H1 (cell line): ENCODE measurements at regions not wholly inside any gene's neighbourhood (a gene's known extent, or its start where the extent isn't known, plus 50 kb on each side); places are given as distances from the start of the nearest gene placed in this dataset.

ENCODE experiments used
- CTCF ChIA-PET: fragments of 300-600 bp; sonication (Branson Sonifier 250); formaldehyde crosslinking; loops from one replicate; lab custom pipeline; 2021; ENCODE audit not compliant: partially characterized antibody; lab: Charles Lee
- POLR2A ChIA-PET: fragments of 300-600 bp; sonication (Branson Sonifier 250); formaldehyde crosslinking; loops from one replicate; lab custom pipeline; 2021; ENCODE audit warnings: inconsistent platforms; ENCODE audit not compliant: partially characterized antibody; lab: Charles Lee
- DNase-seq, 2 experiments: peaks; one replicate each; pipeline versions ENCODE4 v3.0.0 to v3.0.0-alpha.2; 2010 to 2022; ENCODE audit warnings: low spot score in 2 of 2, low read depth in 1 of 2, mixed read lengths in 1 of 2
- FAIRE-seq: peaks from 2 replicates; lab custom pipeline; 2011; peaks lifted over from hg19 to GRCh38; lab: Jason Lieb, UNC
- H2AFZ ChIP-seq: 2 replicates; pipeline ENCODE4 v1.8.1; 2012; ENCODE audit warnings: low read length, inconsistent platforms
- H2AK5ac ChIP-seq: 2 replicates; pipeline ENCODE4 v1.6.1; 2013; ENCODE audit warnings: low read depth, low read length
- H2BK120ac ChIP-seq: replicated peaks from 2 replicates; pipeline ENCODE3; 2013; ENCODE audit warnings: low read depth, low read length, inconsistent platforms
- H2BK12ac ChIP-seq: 2 replicates; pipeline ENCODE4 v1.6.1; 2013; ENCODE audit warnings: low read depth, low read length
- H2BK15ac ChIP-seq: 2 replicates; pipeline ENCODE4 v1.6.1; 2013; ENCODE audit warnings: low read length
- H2BK20ac ChIP-seq: 2 replicates; pipeline ENCODE4 v1.6.1; 2013; ENCODE audit warnings: low read length
- H2BK5ac ChIP-seq: 2 replicates; pipeline ENCODE4 v1.6.1; 2013; ENCODE audit warnings: low read depth, low read length
- H3K14ac ChIP-seq: 2 replicates; pipeline ENCODE4 v1.6.1; 2013; ENCODE audit warnings: inconsistent platforms; ENCODE audit not compliant: insufficient read length
- H3K18ac ChIP-seq: 2 replicates; pipeline ENCODE4 v1.6.1; 2013; ENCODE audit warnings: low read length; ENCODE audit errors: extremely low read depth
- H3K23ac ChIP-seq: 2 replicates; pipeline ENCODE4 v1.6.1; 2013; ENCODE audit warnings: inconsistent platforms; ENCODE audit not compliant: insufficient read length
- H3K23me2 ChIP-seq: 2 replicates; pipeline ENCODE4 v1.6.1; 2013; ENCODE audit warnings: low read depth, low read length
- H3K27ac ChIP-seq: 2 replicates; pipeline ENCODE4 v1.6.1; 2011; ENCODE audit warnings: low read depth, low read length, inconsistent platforms
- H3K27me3 ChIP-seq, 4 experiments: replicated peaks in 1 of 4; 1 replicate in 1 of 4; 2 replicates in 3 of 4; pipeline versions ENCODE4 v1.6.1 to v1.8.1; 2011 to 2013; ENCODE audit warnings: low read length in 3 of 4, mild to moderate bottlenecking in 3 of 4, inconsistent platforms in 2 of 4, mixed read lengths in 2 of 4, moderate library complexity in 1 of 4; ENCODE audit not compliant: control insufficient read depth in 3 of 4, insufficient read depth in 3 of 4; ENCODE audit errors: extremely low read depth in 1 of 4
- H3K36me3 ChIP-seq, 4 experiments: 2 replicates each; pipeline versions ENCODE4 v1.6.1 to v1.8.1; 2011 to 2013; ENCODE audit warnings: mild to moderate bottlenecking in 4 of 4, low read length in 3 of 4, moderate library complexity in 2 of 4, control low read depth in 1 of 4, inconsistent platforms in 1 of 4; ENCODE audit not compliant: insufficient read depth in 4 of 4, control insufficient read depth in 2 of 4
- H3K4ac ChIP-seq: replicated peaks from 2 replicates; pipeline ENCODE3; 2013; ENCODE audit warnings: low read length, low read depth, mixed read lengths, inconsistent platforms; ENCODE audit not compliant: insufficient read length
- H3K4me1 ChIP-seq, 4 experiments: replicated peaks in 1 of 4; 1 replicate in 1 of 4; 2 replicates in 3 of 4; pipeline versions ENCODE4 v1.6.1 to v1.8.1; 2011 to 2013; ENCODE audit warnings: low read length in 3 of 4, inconsistent platforms in 2 of 4, mixed read lengths in 1 of 4; ENCODE audit not compliant: insufficient read depth in 4 of 4, control insufficient read depth in 3 of 4
- H3K4me2 ChIP-seq, 2 experiments: 2 replicates each; pipeline versions ENCODE4 v1.6.1 to v1.8.1; 2011 to 2013; ENCODE audit warnings: low read depth in 2 of 2, low read length in 2 of 2, control low read depth in 1 of 2, inconsistent platforms in 1 of 2, mild to moderate bottlenecking in 1 of 2; ENCODE audit not compliant: insufficient read depth in 1 of 2
- H3K4me3 ChIP-seq, 4 experiments: fragments of 200-600, 300-600 bp in 1 of 4; sonication (generic), shearing (Covaris generic), sonication (Bioruptor Twin) in 1 of 4; 2 replicates each; pipeline versions ENCODE4 v1.5.1 to v1.8.1; 2011 to 2016; ENCODE audit warnings: low read length in 4 of 4, low read depth in 3 of 4, control low read depth in 2 of 4, inconsistent platforms in 2 of 4, mild to moderate bottlenecking in 2 of 4, mixed read lengths in 1 of 4, moderate library complexity in 1 of 4; ENCODE audit not compliant: insufficient read depth in 2 of 4; ENCODE audit errors: extremely low read depth in 1 of 4
- H3K56ac ChIP-seq: replicated peaks from 2 replicates; pipeline ENCODE3; 2013; ENCODE audit warnings: low read depth, mild to moderate bottlenecking, mixed read lengths, low read length, inconsistent platforms; ENCODE audit not compliant: insufficient read length
- H3K79me1 ChIP-seq: 2 replicates; pipeline ENCODE4 v1.6.1; 2013; ENCODE audit warnings: low read depth, low read length, control low read depth
- H3K79me2 ChIP-seq, 2 experiments: 2 replicates each; pipeline versions ENCODE4 v1.6.1 to v1.8.1; 2012 to 2013; ENCODE audit warnings: low read length in 2 of 2, mild to moderate bottlenecking in 2 of 2, inconsistent platforms in 1 of 2; ENCODE audit not compliant: insufficient read depth in 2 of 2, control insufficient read depth in 1 of 2
- H3K9ac ChIP-seq, 4 experiments: replicated peaks in 1 of 4; 1 replicate in 1 of 4; 2 replicates in 3 of 4; pipeline versions ENCODE4 v1.6.1 to v1.8.1; 2011 to 2013; ENCODE audit warnings: low read depth in 3 of 4, low read length in 3 of 4, control low read depth in 2 of 4, mild to moderate bottlenecking in 2 of 4, moderate library complexity in 2 of 4, inconsistent platforms in 1 of 4; ENCODE audit errors: extremely low read depth in 1 of 4
- H3K9me3 ChIP-seq, 2 experiments: 2 replicates each; pipeline versions ENCODE4 v1.6.1 to v1.8.1; 2012 to 2013; ENCODE audit warnings: mild to moderate bottlenecking in 2 of 2, moderate library complexity in 2 of 2, control low read depth in 1 of 2, inconsistent platforms in 1 of 2, low read depth in 1 of 2, low read length in 1 of 2, mixed read lengths in 1 of 2; ENCODE audit not compliant: insufficient read depth in 2 of 2
- H4K20me1 ChIP-seq, 2 experiments: replicated peaks in 1 of 2; 2 replicates each; pipeline versions ENCODE3 to v1.8.1; 2011 to 2013; ENCODE audit warnings: inconsistent platforms in 2 of 2, low read length in 2 of 2, mild to moderate bottlenecking in 1 of 2; ENCODE audit not compliant: insufficient read depth in 2 of 2, control insufficient read depth in 1 of 2
- H4K5ac ChIP-seq: 2 replicates; pipeline ENCODE4 v1.6.1; 2013; ENCODE audit warnings: low read length, low read depth, mixed read lengths, inconsistent platforms; ENCODE audit not compliant: insufficient read length
- H4K8ac ChIP-seq: 2 replicates; pipeline ENCODE4 v1.8.0; 2013; ENCODE audit warnings: mild to moderate bottlenecking, moderate library complexity, low read length, inconsistent platforms; ENCODE audit not compliant: insufficient read depth; ENCODE audit errors: extremely low read depth
- H4K91ac ChIP-seq: replicated peaks from 2 replicates; pipeline ENCODE3; 2013; ENCODE audit warnings: low read length, mixed read lengths, inconsistent platforms; ENCODE audit not compliant: insufficient read length
- BACH1 ChIP-seq: IDR thresholded peaks from 2 replicates; pipeline ENCODE4 v1.6.1; 2012; ENCODE audit warnings: low read length, improper control_type of control experiment
- KDM1A ChIP-seq: fragments of 200-600, 300-600 bp; sonication (generic); IDR thresholded peaks from 2 replicates; pipeline ENCODE4 v1.7.1; 2016; ENCODE audit warnings: mild to moderate bottlenecking, low read length, borderline replicate concordance
- RFX5 ChIP-seq: IDR thresholded peaks from 2 replicates; pipeline ENCODE4 v1.6.1; 2011; ENCODE audit warnings: low read depth, low read length, improper control_type of control experiment, borderline replicate concordance
- SAP30 ChIP-seq: fragments of 300-600 bp; sonication (generic); IDR thresholded peaks from 2 replicates; pipeline ENCODE4 v1.7.1; 2012; ENCODE audit warnings: low read length, moderate library complexity, mild to moderate bottlenecking, inconsistent platforms; ENCODE audit not compliant: insufficient read depth, insufficient replicate concordance
- WGBS, 2 experiments: shearing (Covaris generic) in 1 of 2; methylation state at CpG; one replicate each; pipeline versions ENCODE4 v1.1.6 to v1.1.7; 2013 to 2015; ENCODE audit warnings: low lambda C conversion rate in 2 of 2, mixed read lengths in 2 of 2, inconsistent platforms in 1 of 2, low coverage in 1 of 2, missing lambda C conversion rate in 1 of 2; ENCODE audit not compliant: insufficient replicate concordance in 2 of 2, insufficient coverage in 1 of 2, insufficient read length in 1 of 2; ENCODE audit errors: extremely low coverage in 1 of 2, missing lambda C conversion rate in 1 of 2; 5-methylcytosine and 5-hydroxymethylcytosine counted together
- TF ChIP-seq, protein P1 (sequence below): IDR thresholded peaks from 2 replicates; pipeline ENCODE4 v1.6.1; 2012; ENCODE audit warnings: inconsistent platforms
- TF ChIP-seq, protein P2 (sequence below): IDR thresholded peaks from 2 replicates; pipeline ENCODE4 v1.6.1; 2011; ENCODE audit warnings: low read length, improper control_type of control experiment

DNA sequence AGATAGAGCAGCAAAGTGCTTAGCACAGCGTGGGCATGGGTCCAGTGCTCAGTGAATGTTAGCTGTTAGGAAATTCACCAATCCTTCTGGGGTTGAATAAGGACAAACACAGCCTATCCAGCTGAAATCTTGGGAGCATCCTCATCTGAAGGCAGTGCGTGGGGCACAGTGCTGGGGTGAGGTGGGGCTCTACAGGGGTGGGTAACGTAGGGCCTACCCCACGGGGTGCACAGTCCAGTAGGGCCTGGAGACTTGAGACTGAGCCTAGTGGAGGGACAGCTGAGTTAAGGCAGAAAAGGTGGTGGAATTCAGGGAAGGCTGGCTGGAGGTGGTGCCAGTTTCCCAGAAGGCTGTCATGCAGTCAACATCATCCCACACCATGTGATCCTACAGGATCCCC, 73.0 kb downstream of the ISG20 start:
- Histone ChIP-seq H3K14ac (no peak overlapping the region), H4K5ac (no peak overlapping the region), H2BK20ac (no peak overlapping the region), H2BK5ac (no peak overlapping the region), H3K9me3 (no peaks in the 10 kb centered on the region), H4K8ac (no peak overlapping the region), H2BK120ac (no peak overlapping the region), H3K27me3 (peaks cover 0 to 3% (median 2%) of the 10 kb centered on the region in 4 experiments; a peak in 1 of 7 replicates), H3K4me2 (no peak overlapping the region), H2AFZ (no peak overlapping the region), H3K36me3 (no peaks in the 10 kb centered on the region), H3K27ac (no peak overlapping the region), H2AK5ac (no peak overlapping the region), H4K20me1 (no peaks in the 10 kb centered on the region), H3K9ac (no peak overlapping the region; a peak in 1 of 7 replicates), H3K56ac (no peak overlapping the region), H3K4ac (no peak overlapping the region), H3K79me2 (no peaks in the 10 kb centered on the region), H3K18ac (no peak overlapping the region), H3K23me2 (no peaks in the 10 kb centered on the region; the same call in 1 of the 2 replicates), H2BK15ac (no peak overlapping the region), H4K91ac (no peak overlapping the region), H3K23ac (no peak overlapping the region), H2BK12ac (no peak overlapping the region), H3K79me1 (no peaks in the 10 kb centered on the region), H3K4me3 (no peak overlapping the region), H3K4me1 (no peaks in the 10 kb centered on the region; a peak in 1 of 7 replicates)
- 86% methylated on average over 4 of the region's 4 CpGs; no CpG with 5 or more reads in 1 of the 2 experiments for WGBS, 2 experiments
- DNase-seq (no peak), FAIRE-seq (no peak)
- TF ChIP-seq, protein P1, sequence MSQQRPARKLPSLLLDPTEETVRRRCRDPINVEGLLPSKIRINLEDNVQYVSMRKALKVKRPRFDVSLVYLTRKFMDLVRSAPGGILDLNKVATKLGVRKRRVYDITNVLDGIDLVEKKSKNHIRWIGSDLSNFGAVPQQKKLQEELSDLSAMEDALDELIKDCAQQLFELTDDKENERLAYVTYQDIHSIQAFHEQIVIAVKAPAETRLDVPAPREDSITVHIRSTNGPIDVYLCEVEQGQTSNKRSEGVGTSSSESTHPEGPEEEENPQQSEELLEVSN: no peak
- TF ChIP-seq KDM1A (no peak), SAP30 (no peak), BACH1 (no peak), RFX5 (no peak)
- TF ChIP-seq, protein P2, sequence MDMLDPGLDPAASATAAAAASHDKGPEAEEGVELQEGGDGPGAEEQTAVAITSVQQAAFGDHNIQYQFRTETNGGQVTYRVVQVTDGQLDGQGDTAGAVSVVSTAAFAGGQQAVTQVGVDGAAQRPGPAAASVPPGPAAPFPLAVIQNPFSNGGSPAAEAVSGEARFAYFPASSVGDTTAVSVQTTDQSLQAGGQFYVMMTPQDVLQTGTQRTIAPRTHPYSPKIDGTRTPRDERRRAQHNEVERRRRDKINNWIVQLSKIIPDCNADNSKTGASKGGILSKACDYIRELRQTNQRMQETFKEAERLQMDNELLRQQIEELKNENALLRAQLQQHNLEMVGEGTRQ: no peak
- ChIA-PET POLR2A (no interaction called here), CTCF (interaction anchor here (1.0 to 4.5 kb wide), 6 partner anchors 9 to 58 kb away, joined by 3 to 19 read pairs (median 3); no protein-coding TSS in a partner anchor)
